WERI-Rb-1 (cell line): ENCODE measurements at regions not wholly inside any gene's neighbourhood (a gene's known extent, or its start where the extent isn't known, plus 50 kb on each side); places are given as distances from the start of the nearest gene placed in this dataset.
"Not testable (repeated sequence)": the region's sequence is repeated elsewhere in the genome, so short reads cannot be mapped to it uniquely, and the experiment has no call there.

Source experiments
- DNase-seq: peaks from one replicate; pipeline ENCODE4 v3.0.0-alpha.2; 2020
- H3K27ac ChIP-seq: fragments of 250-450 bp; sonication (Bioruptor Pico); 2 replicates; pipeline ENCODE4 v1.5.1; 2020; ENCODE audit warnings: mild to moderate bottlenecking, moderate library complexity
- H3K27me3 ChIP-seq: fragments of 250-450 bp; sonication (Bioruptor Pico); 2 replicates; pipeline ENCODE4 v1.5.1; 2021; ENCODE audit warnings: mild to moderate bottlenecking, low read depth, moderate library complexity; ENCODE audit not compliant: insufficient read depth, severe bottlenecking
- H3K36me3 ChIP-seq: fragments of 250-450 bp; sonication (Bioruptor Pico); 2 replicates; pipeline ENCODE4 v1.5.1; 2020; ENCODE audit warnings: mild to moderate bottlenecking, moderate library complexity
- H3K4me3 ChIP-seq: 2 replicates; pipeline ENCODE4 v1.5.1; 2011; ENCODE audit warnings: low read depth, mild to moderate bottlenecking, control low read depth, low read length
- H3K9me3 ChIP-seq: fragments of 250-450 bp; sonication (Bioruptor Pico); 2 replicates; pipeline ENCODE4 v1.5.1; 2021; ENCODE audit warnings: mild to moderate bottlenecking, moderate library complexity; ENCODE audit not compliant: severe bottlenecking
- TF ChIP-seq, protein P1 (sequence below): IDR thresholded peaks from 2 replicates; pipeline ENCODE4 v1.5.1; 2011; ENCODE audit warnings: low read depth, mild to moderate bottlenecking, control low read depth, inconsistent platforms, low read length

DNA sequence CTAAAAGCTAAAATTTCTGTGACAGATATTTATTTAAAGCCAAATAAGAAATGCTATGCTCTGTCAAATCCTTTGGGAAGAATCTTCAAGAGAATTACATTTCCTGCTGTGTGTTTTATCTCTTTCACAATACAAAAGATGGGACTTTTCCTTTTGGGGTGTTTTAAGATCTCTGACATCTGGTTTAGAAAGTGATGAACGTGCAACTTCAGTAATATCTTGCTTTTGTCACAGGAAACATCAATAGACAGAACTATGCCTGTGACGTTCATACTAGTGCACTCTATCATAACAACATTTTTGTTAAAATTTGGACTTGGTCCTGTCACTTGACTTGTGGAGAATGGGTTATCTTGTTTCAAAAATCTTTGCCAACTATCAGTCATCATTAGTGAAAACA is 195.7 kb upstream of the KCNMB2 start:
- H3K4me3 ChIP-seq, result no peak overlapping the region
- TF ChIP-seq, protein P1, sequence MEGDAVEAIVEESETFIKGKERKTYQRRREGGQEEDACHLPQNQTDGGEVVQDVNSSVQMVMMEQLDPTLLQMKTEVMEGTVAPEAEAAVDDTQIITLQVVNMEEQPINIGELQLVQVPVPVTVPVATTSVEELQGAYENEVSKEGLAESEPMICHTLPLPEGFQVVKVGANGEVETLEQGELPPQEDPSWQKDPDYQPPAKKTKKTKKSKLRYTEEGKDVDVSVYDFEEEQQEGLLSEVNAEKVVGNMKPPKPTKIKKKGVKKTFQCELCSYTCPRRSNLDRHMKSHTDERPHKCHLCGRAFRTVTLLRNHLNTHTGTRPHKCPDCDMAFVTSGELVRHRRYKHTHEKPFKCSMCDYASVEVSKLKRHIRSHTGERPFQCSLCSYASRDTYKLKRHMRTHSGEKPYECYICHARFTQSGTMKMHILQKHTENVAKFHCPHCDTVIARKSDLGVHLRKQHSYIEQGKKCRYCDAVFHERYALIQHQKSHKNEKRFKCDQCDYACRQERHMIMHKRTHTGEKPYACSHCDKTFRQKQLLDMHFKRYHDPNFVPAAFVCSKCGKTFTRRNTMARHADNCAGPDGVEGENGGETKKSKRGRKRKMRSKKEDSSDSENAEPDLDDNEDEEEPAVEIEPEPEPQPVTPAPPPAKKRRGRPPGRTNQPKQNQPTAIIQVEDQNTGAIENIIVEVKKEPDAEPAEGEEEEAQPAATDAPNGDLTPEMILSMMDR, result no peak
- no peaks in the 10 kb centered on the region for H3K27me3 ChIP-seq
- DNase-seq, result no peak
- no peaks in the 10 kb centered on the region for H3K9me3 ChIP-seq
- no peaks in the 10 kb centered on the region for H3K36me3 ChIP-seq
- H3K27ac ChIP-seq, result no peak overlapping the region

DNA sequence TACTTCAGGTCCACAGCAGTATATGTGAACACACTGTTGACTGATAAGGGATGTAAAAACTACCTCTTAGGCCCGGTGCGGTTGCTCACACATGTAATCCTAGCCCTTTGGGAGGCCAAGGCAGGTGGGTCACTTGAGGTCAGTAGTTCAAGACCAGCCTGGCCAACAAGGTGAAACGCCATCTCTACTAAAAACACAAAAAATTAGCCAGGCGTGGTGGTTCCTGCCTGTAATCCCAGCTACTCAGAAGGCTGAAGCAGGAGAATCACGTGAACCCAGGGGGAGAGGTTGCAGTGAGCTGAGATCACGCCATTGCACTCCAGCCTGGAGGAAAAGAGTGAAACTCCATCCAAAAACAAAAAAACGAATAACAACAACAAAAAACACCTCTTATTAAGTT is 194.6 kb upstream of the KCNMB2 start:
- Histone ChIP-seq H3K27me3 (no peaks in the 10 kb centered on the region), H3K4me3 (no peak overlapping the region), H3K27ac (no peak overlapping the region), H3K9me3 (no peaks in the 10 kb centered on the region), H3K36me3 (no peaks in the 10 kb centered on the region)
- no peak for DNase-seq
- TF ChIP-seq, protein P1, result no peak

DNA sequence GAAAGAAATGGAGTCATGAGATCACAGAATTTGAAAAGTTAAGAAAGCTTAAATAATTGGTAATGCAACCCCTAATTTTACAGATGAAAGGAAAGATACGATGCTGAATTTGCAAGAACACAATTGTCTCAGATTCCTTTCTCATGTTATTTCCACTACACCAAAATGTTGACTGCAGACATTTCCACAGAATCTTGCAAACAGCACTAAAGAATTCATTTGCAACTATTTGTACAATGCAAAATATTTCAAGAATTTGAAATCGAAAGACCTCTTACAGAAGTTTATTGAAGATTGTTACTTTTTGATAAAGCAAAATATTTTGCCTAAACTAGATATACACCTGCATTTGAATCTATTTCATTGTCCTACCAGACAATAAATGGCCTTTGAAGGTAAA is 194.1 kb upstream of the KCNMB2 start:
- H3K4me3 ChIP-seq, result no peak overlapping the region
- TF ChIP-seq, protein P1, result no peak
- H3K9me3 ChIP-seq, result no peaks in the 10 kb centered on the region
- no peaks in the 10 kb centered on the region for H3K36me3 ChIP-seq
- DNase-seq, result no peak
- no peaks in the 10 kb centered on the region for H3K27me3 ChIP-seq
- H3K27ac ChIP-seq, result no peak overlapping the region

DNA sequence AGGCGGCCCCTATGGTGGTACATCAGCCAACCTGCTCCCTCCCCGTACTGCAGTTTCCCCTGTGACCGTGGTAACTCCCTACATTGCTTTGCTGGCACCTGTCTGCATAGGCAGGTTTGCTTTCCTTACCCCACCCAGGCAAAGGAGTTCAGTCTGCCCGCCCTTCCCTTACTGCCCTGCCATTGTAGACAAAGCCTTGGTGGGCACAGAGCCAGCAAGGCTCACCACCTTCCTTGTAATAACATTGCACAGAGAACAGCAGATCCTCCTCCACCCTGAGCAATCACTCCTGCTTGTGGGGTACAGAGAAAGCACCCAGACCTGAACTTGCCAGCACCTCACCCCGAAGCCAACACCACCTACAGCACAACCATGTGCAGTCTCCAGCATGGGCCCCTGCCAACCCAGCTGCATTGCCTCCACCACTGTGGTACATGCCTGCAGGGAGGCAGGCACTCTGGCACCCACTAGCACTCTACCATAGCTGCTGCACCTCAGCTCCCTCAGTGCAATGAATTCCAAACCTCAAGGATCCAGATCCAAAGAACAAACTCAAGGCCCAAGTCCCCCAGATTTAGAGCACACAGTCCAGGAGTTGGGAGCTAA is 192.7 kb upstream of the KCNMB2 start:
- H3K36me3 ChIP-seq, result no peaks in the 10 kb centered on the region
- TF ChIP-seq, protein P1, result no peak
- no peaks in the 10 kb centered on the region for H3K27me3 ChIP-seq
- no peak overlapping the region for H3K27ac ChIP-seq
- no peak for DNase-seq
- H3K4me3 ChIP-seq, result no peak overlapping the region
- no peaks in the 10 kb centered on the region for H3K9me3 ChIP-seq

DNA sequence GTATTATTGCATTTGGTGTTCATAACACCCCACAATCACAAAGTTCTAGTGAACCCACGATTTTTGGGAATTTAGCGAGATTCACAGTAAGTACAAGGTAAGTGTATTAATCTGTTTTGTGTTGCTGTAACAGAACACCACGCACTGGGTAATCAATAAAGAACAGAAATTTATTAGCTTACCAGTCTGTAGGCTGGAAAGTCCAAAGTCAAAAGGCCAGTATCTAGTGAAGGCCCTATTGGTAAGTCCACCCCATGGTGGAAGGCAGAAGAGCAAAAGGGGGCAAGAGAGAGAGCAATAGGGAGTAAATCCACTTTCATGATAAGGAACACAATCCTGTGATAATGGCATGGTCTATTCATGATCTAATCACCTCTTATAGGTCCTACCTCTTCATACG is 190.3 kb upstream of the KCNMB2 start:
- Histone ChIP-seq H3K9me3 (no peaks in the 10 kb centered on the region), H3K36me3 (no peaks in the 10 kb centered on the region), H3K27me3 (no peaks in the 10 kb centered on the region), H3K4me3 (no peak overlapping the region), H3K27ac (no peak overlapping the region)
- TF ChIP-seq, protein P1, result no peak
- DNase-seq, result no peak

DNA sequence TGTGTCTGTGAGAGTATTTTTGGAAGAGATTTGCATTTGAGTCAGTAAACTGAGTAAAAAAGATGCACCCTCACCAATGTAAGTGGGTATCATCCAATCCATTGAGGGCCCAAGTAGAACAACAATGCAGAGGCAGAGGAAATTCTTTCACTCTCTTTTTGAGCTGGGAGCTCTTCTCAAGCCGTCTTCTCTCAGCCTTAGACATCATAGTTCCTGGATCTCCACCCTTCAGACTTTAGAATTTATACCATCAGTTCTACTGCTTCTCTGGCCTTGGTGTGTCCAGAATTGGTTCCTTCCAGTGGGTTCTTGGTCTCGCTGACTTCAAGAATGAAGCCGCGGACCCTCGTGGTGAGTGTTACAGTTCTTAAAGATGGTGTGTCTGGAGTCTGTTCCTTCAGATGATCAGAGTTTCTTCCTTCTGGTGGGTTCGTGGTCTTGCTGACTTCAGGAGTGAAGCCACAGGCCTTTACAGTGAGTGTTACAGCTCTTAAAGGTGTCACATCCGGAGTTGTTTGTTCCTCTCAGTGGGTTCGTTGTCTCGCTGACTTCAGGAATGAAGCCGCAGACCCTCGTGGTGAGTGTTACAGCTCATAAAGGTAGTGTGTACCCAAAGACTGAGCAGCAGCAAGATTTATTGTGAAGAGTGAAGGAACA is 187.5 kb upstream of the KCNMB2 start:
- H3K36me3 ChIP-seq, result not testable (repeated sequence)

DNA sequence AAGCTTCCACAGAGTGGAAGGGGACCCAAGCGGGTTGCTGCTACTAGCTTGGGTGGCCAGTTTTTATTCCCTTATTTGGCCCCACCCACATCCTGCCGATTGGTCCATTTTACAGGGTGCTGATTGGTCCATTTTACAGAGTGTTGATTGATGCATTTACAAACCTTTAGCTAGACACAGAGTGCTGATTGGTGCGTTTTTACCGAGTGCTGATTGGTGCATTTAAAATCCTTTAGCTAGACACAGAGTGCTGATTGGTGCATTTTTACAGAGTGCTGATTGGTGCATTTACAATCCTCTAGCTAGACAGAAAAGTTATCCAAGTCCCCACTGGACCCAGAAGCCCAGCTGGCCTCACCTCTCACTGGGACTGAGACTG is 187.0 kb upstream of the KCNMB2 start:
- H3K4me3 ChIP-seq, H3K36me3 ChIP-seq, DNase-seq, H3K9me3 ChIP-seq, H3K27ac ChIP-seq, H3K27me3 ChIP-seq: not testable (repeated sequence)

More for the DNA sequence above, 187.5 kb upstream of the KCNMB2 start:
- not testable (repeated sequence) for H3K27ac ChIP-seq, H3K27me3 ChIP-seq, H3K9me3 ChIP-seq, DNase-seq, H3K4me3 ChIP-seq
